B cell (primary cell): ENCODE measurements at regions not wholly inside any gene's neighbourhood (a gene's known extent, or its start where the extent isn't known, plus 50 kb on each side); places are given as distances from the start of the nearest gene placed in this dataset.

ENCODE experiments used
- ATAC-seq: fragments of 200-7000 bp; cut with Tn5 transposase; one replicate; pipeline ENCODE4 v1.10.0; 2021; ENCODE audit warnings: low read depth, mild to moderate bottlenecking, moderate number of reproducible peaks, moderate library complexity
- CTCF ChIA-PET: fragments of 350-600 bp; sonication (Branson Sonifier 250); formaldehyde crosslinking; loops from one replicate; lab custom pipeline; 2021; ENCODE audit warnings: antibody characterized with exemption, inconsistent platforms; lab: Charles Lee
- POLR2A ChIA-PET: fragments of 350-600 bp; sonication (Branson Sonifier 250); formaldehyde crosslinking; loops from one replicate; lab custom pipeline; 2021; ENCODE audit warnings: antibody characterized with exemption; lab: Charles Lee
- DNase-seq: peaks from one replicate; pipeline ENCODE4 v3.0.0; 2013
- H2AFZ ChIP-seq: 2 replicates; pipeline ENCODE4 v1.6.1; 2012; ENCODE audit warnings: mild to moderate bottlenecking, low read depth, low read length; ENCODE audit not compliant: insufficient read depth, poor library complexity, severe bottlenecking
- H3K27ac ChIP-seq, 2 donors: 1 replicate in 1 of 2; 2 replicates in 1 of 2; pipeline ENCODE4 v1.5.1; 2012 to 2013; ENCODE audit warnings: low read length in 2 of 2, mild to moderate bottlenecking in 2 of 2, moderate library complexity in 1 of 2
- H3K27me3 ChIP-seq, 4 experiments: fragments of 200-600 bp in 1 of 4; sonication (generic) in 1 of 4; replicated peaks in 1 of 4; 1 replicate in 2 of 4; 2 replicates in 2 of 4; pipeline versions ENCODE4 v1.6.1 to v1.7.0; 2013 to 2016; ENCODE audit warnings: low read length in 3 of 4, mild to moderate bottlenecking in 2 of 4, mixed read lengths in 1 of 4, moderate library complexity in 1 of 4; ENCODE audit not compliant: insufficient read depth in 4 of 4, control insufficient read depth in 3 of 4; ENCODE audit errors: control extremely low read depth in 1 of 4
- H3K36me3 ChIP-seq, 2 experiments: replicated peaks in 1 of 2; 1 replicate in 1 of 2; 2 replicates in 1 of 2; pipeline versions ENCODE4 v1.6.1 to v1.7.1; 2013; ENCODE audit warnings: low read length in 1 of 2; ENCODE audit not compliant: insufficient read depth in 2 of 2, control insufficient read depth in 1 of 2; ENCODE audit errors: control extremely low read depth in 1 of 2, extremely low read depth in 1 of 2
- H3K4me1 ChIP-seq, 2 donors: fragments of 200-600 bp in 1 of 2; sonication (generic) in 1 of 2; 1 replicate in 1 of 2; 2 replicates in 1 of 2; pipeline versions ENCODE4 v1.5.1 to v1.6.1; 2013 to 2017; ENCODE audit warnings: low read length in 2 of 2; ENCODE audit not compliant: control insufficient read depth in 2 of 2, insufficient read depth in 2 of 2
- H3K4me2 ChIP-seq: replicated peaks from 2 replicates; pipeline ENCODE3; 2012; ENCODE audit warnings: mild to moderate bottlenecking, low read depth, low read length; ENCODE audit not compliant: poor library complexity, severe bottlenecking
- H3K4me3 ChIP-seq, 5 experiments: fragments of 200-600 bp in 1 of 5; sonication (generic) in 1 of 5; 1 replicate in 3 of 5; 2 replicates in 2 of 5; pipeline versions ENCODE4 v1.5.1 to v1.7.0; 2011 to 2016; ENCODE audit warnings: low read length in 4 of 5, mild to moderate bottlenecking in 4 of 5, low read depth in 2 of 5, control low read depth in 1 of 5, moderate library complexity in 1 of 5; ENCODE audit not compliant: insufficient read depth in 1 of 5; ENCODE audit errors: control extremely low read depth in 1 of 5, extremely low read depth in 1 of 5
- H3K79me2 ChIP-seq: fragments of 200-600 bp; sonication (generic); one replicate; pipeline ENCODE4 v1.6.0; 2016; ENCODE audit warnings: low read length; ENCODE audit not compliant: control insufficient read depth, insufficient read depth
- H3K9ac ChIP-seq: fragments of 200-600 bp; sonication (generic); 2 replicates; pipeline ENCODE4 v1.6.1; 2017; ENCODE audit warnings: mild to moderate bottlenecking, low read length, moderate library complexity
- H3K9me3 ChIP-seq, 3 donors: one replicate each; pipeline versions ENCODE4 v1.6.1 to v1.7.1; 2013; ENCODE audit warnings: low read length in 2 of 3; ENCODE audit not compliant: control insufficient read depth in 2 of 3, insufficient read depth in 1 of 3; ENCODE audit errors: control extremely low read depth in 1 of 3
- H4K20me1 ChIP-seq: 2 replicates; pipeline ENCODE4 v1.6.0; 2012; ENCODE audit warnings: mild to moderate bottlenecking, low read length; ENCODE audit not compliant: insufficient read depth, control insufficient read depth, poor library complexity, severe bottlenecking
- H3K27ac Mint-ChIP-seq: one replicate; pipeline ENCODE4 v1.8.0; 2021; ENCODE audit warnings: mixed read lengths
- H3K27me3 Mint-ChIP-seq: one replicate; pipeline ENCODE4 v1.8.0; 2021; ENCODE audit warnings: mixed read lengths
- H3K4me1 Mint-ChIP-seq: one replicate; pipeline ENCODE4 v1.8.0; 2021; ENCODE audit warnings: mixed read lengths
- H3K4me3 Mint-ChIP-seq: one replicate; pipeline ENCODE4 v1.8.0; 2021; ENCODE audit warnings: mixed read lengths
- H3K9me3 Mint-ChIP-seq: one replicate; pipeline ENCODE4 v1.8.0; 2022; ENCODE audit warnings: mixed read lengths; ENCODE audit not compliant: insufficient read depth
- CTCF ChIP-seq: fragments of 200-600 bp; IDR thresholded peaks from one replicate; pipeline ENCODE4 v1.8.0; 2022; ENCODE audit warnings: antibody characterized with exemption, mild to moderate bottlenecking
- EZH2 ChIP-seq: IDR thresholded peaks from 2 replicates; pipeline ENCODE4 v1.6.1; 2012; ENCODE audit warnings: borderline replicate concordance, low read depth, mild to moderate bottlenecking, moderate library complexity, low read length; ENCODE audit not compliant: insufficient read depth, poor library complexity, severe bottlenecking
- WGBS: methylation state at CpG from one replicate; pipeline ENCODE4 v1.1.5; 2013; ENCODE audit warnings: missing lambda C conversion rate; ENCODE audit not compliant: insufficient coverage; 5-methylcytosine and 5-hydroxymethylcytosine counted together
- intact Hi-C: fragments of 100-400 bp; cut with micrococcal nuclease; formaldehyde crosslinking; loops from one replicate; pipeline ENCODE4 v1.10.0; 2022

- POLR2A ChIA-PET = no interaction called here
- Histone ChIP-seq H2AFZ (no peak overlapping the region), H3K27me3 (no peaks in the 10 kb centered on the region), H3K9me3 (peaks cover 0 to 4% (median 3%) of the 10 kb centered on the region in 3 donors), H3K4me3 (no peak overlapping the region), H4K20me1 (no peaks in the 10 kb centered on the region), H3K4me1 (peaks cover 9 to 16% of the 10 kb centered on the region in 2 donors), H3K27ac (no peak overlapping the region), H3K9ac (no peak overlapping the region), H3K4me2 (no peak overlapping the region), H3K79me2 (no peaks in the 10 kb centered on the region), H3K36me3 (no peaks in the 10 kb centered on the region)
- intact Hi-C loops = no loop called here
- ATAC-seq (no peak), DNase-seq (no peak)
- Mint-ChIP-seq H3K4me1 (peaks cover 13% of the 10 kb centered on the region), H3K27me3 (no peaks in the 10 kb centered on the region), H3K9me3 (no peaks in the 10 kb centered on the region), H3K4me3 (no peak overlapping the region), H3K27ac (no peak overlapping the region)
- 81% methylated on average over 3 of the region's 3 CpGs for WGBS
- CTCF ChIA-PET = no interaction called here
- no peak for TF ChIP-seq CTCF
- TF ChIP-seq EZH2 = no peak
Measured at GRCh38 chr9:99637641-99638040, 184.0 kb upstream of the NR4A3 start.

- no peak for DNase-seq
- intact Hi-C loops = no loop called here
- H3K9me3 ChIP-seq = peaks cover 0 to 4% (median 3%) of the 10 kb centered on the region in 3 donors
- Mint-ChIP-seq H3K27ac (no peak overlapping the region), H3K4me3 (no peak overlapping the region), H3K9me3 (no peaks in the 10 kb centered on the region), H3K27me3 (no peaks in the 10 kb centered on the region), H3K4me1 (peaks cover 13% of the 10 kb centered on the region)
- H3K9ac ChIP-seq = no peak overlapping the region
- 93% methylated on average over 1 of the region's 4 CpGs for WGBS
- TF ChIP-seq EZH2 = no peak
- TF ChIP-seq CTCF = no peak
- no peaks in the 10 kb centered on the region for H4K20me1 ChIP-seq
- no peak overlapping the region for H2AFZ ChIP-seq
- peaks cover 3 to 10% of the 10 kb centered on the region in 2 donors for H3K4me1 ChIP-seq
- no peaks in the 10 kb centered on the region for H3K27me3 ChIP-seq
- no peak for ATAC-seq
- no peak overlapping the region for H3K27ac ChIP-seq
- no peaks in the 10 kb centered on the region for H3K79me2 ChIP-seq
- no peak overlapping the region for H3K4me2 ChIP-seq
- no peak overlapping the region for H3K4me3 ChIP-seq
- CTCF ChIA-PET = no interaction called here
- H3K36me3 ChIP-seq = no peaks in the 10 kb centered on the region
- POLR2A ChIA-PET = no interaction called here
Measured at GRCh38 chr9:99638971-99639370, 182.7 kb upstream of the NR4A3 start.
